Right renal pelvis (tissue), 4 donors: ENCODE measurements at regions not wholly inside any gene's neighbourhood (a gene's known extent, or its start where the extent isn't known, plus 50 kb on each side); places are given as distances from the start of the nearest gene placed in this dataset.
"Not testable (repeated sequence)": the region's sequence is repeated elsewhere in the genome, so short reads cannot be mapped to it uniquely, and the experiment has no call there.

ENCODE experiments used
- DNase-seq, 4 donors: peaks; one replicate each; pipeline ENCODE4 v3.0.0-alpha.2; 2013; ENCODE audit warnings: low read depth in 4 of 4, low spot score in 3 of 4, missing footprints in 1 of 4

GRCh38 chr14:85023866-85024265, 506.1 kb upstream of the FLRT2 start:
- DNase-seq, result not testable (repeated sequence)

- no peak for DNase-seq
Observed at GRCh38 chr14:85024931-85025330, 505.0 kb upstream of the FLRT2 start.

- no peak for DNase-seq
Observed at GRCh38 chr14:85027681-85028370, 502.1 kb upstream of the FLRT2 start.

- DNase-seq, result no peak
Observed at GRCh38 chr14:85037411-85037810, 492.5 kb upstream of the FLRT2 start.

GRCh38 chr14:85038526-85039352, 491.2 kb upstream of the FLRT2 start:
- no peak for DNase-seq

- no peak for DNase-seq
Observed at GRCh38 chr14:85039353-85039626, 490.7 kb upstream of the FLRT2 start.

GRCh38 chr14:85040046-85040685, 489.8 kb upstream of the FLRT2 start:
- no peak for DNase-seq

- no peak for DNase-seq
Observed at GRCh38 chr14:85041618-85042017, 488.3 kb upstream of the FLRT2 start.

GRCh38 chr14:85042301-85042700, 487.6 kb upstream of the FLRT2 start:
- DNase-seq, result no peak

GRCh38 chr14:85050180-85050579, 479.8 kb upstream of the FLRT2 start:
- DNase-seq, result no peak

GRCh38 chr14:85052646-85053045, 477.3 kb upstream of the FLRT2 start:
- no peak for DNase-seq

- no peak for DNase-seq
Observed at GRCh38 chr14:85054178-85054577, 475.8 kb upstream of the FLRT2 start.

- no peak for DNase-seq
Observed at GRCh38 chr14:85056267-85056666, 473.7 kb upstream of the FLRT2 start.

GRCh38 chr14:85057221-85057620, 472.7 kb upstream of the FLRT2 start:
- DNase-seq, result peak in 1 of 4 donors; percentile 3

GRCh38 chr14:85058150-85058549, 471.8 kb upstream of the FLRT2 start:
- no peak for DNase-seq

GRCh38 chr14:85060121-85060520, 469.8 kb upstream of the FLRT2 start:
- DNase-seq, result no peak

GRCh38 chr14:85061256-85061655, 468.7 kb upstream of the FLRT2 start:
- DNase-seq, result no peak

GRCh38 chr14:85063747-85064146, 466.2 kb upstream of the FLRT2 start:
- DNase-seq, result no peak

GRCh38 chr14:85071447-85071846, 458.5 kb upstream of the FLRT2 start:
- DNase-seq, result no peak

- DNase-seq, result no peak
Observed at GRCh38 chr14:85074955-85075354, 455.0 kb upstream of the FLRT2 start.

- DNase-seq, result no peak
Observed at GRCh38 chr14:85075694-85076476, 454.1 kb upstream of the FLRT2 start.
